Body of pancreas (tissue), 4 donors: ENCODE measurements at regions not wholly inside any gene's neighbourhood (a gene's known extent, or its start where the extent isn't known, plus 50 kb on each side); places are given as distances from the start of the nearest gene placed in this dataset.

ENCODE experiments used
- POLR2A ChIP-seq, 3 donors: fragments of 450-650 bp; IDR thresholded peaks; one replicate each; pipeline ENCODE4 v1.6.1; 2016; ENCODE audit warnings: antibody characterized with exemption in 3 of 3, mild to moderate bottlenecking in 2 of 3
- TF ChIP-seq, protein P1 (sequence below), 7 experiments: fragments of 450-650 bp in 4 of 7; fragments of 200-600 bp in 3 of 7; sonication (generic) in 3 of 7; IDR thresholded peaks; one replicate each; pipeline ENCODE4 v1.5.1; 2016 to 2019; ENCODE audit warnings: antibody characterized with exemption in 7 of 7

GRCh38 chr3:43865887-43866528, 175.3 kb downstream of the ABHD5 start:
- TF ChIP-seq, protein P1, sequence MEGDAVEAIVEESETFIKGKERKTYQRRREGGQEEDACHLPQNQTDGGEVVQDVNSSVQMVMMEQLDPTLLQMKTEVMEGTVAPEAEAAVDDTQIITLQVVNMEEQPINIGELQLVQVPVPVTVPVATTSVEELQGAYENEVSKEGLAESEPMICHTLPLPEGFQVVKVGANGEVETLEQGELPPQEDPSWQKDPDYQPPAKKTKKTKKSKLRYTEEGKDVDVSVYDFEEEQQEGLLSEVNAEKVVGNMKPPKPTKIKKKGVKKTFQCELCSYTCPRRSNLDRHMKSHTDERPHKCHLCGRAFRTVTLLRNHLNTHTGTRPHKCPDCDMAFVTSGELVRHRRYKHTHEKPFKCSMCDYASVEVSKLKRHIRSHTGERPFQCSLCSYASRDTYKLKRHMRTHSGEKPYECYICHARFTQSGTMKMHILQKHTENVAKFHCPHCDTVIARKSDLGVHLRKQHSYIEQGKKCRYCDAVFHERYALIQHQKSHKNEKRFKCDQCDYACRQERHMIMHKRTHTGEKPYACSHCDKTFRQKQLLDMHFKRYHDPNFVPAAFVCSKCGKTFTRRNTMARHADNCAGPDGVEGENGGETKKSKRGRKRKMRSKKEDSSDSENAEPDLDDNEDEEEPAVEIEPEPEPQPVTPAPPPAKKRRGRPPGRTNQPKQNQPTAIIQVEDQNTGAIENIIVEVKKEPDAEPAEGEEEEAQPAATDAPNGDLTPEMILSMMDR (IDR thresholded peaks at IDR 0.05): no peak
- TF ChIP-seq POLR2A (IDR thresholded peaks at IDR 0.05): no peak
